ENCODE measurements at regions not wholly inside any gene's neighbourhood (a gene's known extent, or its start where the extent isn't known, plus 50 kb on each side); places are given as distances from the start of the nearest gene placed in this dataset.

GRCh38 chr12:13716119-13716518 is 265.3 kb downstream of the GRIN2B start:
- no peak for TF ChIP-seq SIN3A (IDR thresholded peaks at IDR 0.05; ENCODE audit: borderline replicate concordance, insufficient read depth, low read length)
- no peak for TF ChIP-seq FOXP2 (optimal IDR thresholded peaks at IDR 0.05; ENCODE audit: borderline replicate concordance, extremely low read depth, extremely low read length, insufficient read depth)
- TF ChIP-seq, protein P1, sequence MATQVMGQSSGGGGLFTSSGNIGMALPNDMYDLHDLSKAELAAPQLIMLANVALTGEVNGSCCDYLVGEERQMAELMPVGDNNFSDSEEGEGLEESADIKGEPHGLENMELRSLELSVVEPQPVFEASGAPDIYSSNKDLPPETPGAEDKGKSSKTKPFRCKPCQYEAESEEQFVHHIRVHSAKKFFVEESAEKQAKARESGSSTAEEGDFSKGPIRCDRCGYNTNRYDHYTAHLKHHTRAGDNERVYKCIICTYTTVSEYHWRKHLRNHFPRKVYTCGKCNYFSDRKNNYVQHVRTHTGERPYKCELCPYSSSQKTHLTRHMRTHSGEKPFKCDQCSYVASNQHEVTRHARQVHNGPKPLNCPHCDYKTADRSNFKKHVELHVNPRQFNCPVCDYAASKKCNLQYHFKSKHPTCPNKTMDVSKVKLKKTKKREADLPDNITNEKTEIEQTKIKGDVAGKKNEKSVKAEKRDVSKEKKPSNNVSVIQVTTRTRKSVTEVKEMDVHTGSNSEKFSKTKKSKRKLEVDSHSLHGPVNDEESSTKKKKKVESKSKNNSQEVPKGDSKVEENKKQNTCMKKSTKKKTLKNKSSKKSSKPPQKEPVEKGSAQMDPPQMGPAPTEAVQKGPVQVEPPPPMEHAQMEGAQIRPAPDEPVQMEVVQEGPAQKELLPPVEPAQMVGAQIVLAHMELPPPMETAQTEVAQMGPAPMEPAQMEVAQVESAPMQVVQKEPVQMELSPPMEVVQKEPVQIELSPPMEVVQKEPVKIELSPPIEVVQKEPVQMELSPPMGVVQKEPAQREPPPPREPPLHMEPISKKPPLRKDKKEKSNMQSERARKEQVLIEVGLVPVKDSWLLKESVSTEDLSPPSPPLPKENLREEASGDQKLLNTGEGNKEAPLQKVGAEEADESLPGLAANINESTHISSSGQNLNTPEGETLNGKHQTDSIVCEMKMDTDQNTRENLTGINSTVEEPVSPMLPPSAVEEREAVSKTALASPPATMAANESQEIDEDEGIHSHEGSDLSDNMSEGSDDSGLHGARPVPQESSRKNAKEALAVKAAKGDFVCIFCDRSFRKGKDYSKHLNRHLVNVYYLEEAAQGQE (IDR thresholded peaks at IDR 0.05; ENCODE audit: insufficient read depth in 1 of 2, low read depth in 2 of 2, low read length in 2 of 2): no peak
- TF ChIP-seq POLR2AphosphoS5 (IDR thresholded peaks at IDR 0.05; ENCODE audit: low read depth, low read length): no peak
- no peak for TF ChIP-seq TAF1 (IDR thresholded peaks at IDR 0.05; ENCODE audit: borderline replicate concordance, insufficient read depth, low read length)

DNA sequence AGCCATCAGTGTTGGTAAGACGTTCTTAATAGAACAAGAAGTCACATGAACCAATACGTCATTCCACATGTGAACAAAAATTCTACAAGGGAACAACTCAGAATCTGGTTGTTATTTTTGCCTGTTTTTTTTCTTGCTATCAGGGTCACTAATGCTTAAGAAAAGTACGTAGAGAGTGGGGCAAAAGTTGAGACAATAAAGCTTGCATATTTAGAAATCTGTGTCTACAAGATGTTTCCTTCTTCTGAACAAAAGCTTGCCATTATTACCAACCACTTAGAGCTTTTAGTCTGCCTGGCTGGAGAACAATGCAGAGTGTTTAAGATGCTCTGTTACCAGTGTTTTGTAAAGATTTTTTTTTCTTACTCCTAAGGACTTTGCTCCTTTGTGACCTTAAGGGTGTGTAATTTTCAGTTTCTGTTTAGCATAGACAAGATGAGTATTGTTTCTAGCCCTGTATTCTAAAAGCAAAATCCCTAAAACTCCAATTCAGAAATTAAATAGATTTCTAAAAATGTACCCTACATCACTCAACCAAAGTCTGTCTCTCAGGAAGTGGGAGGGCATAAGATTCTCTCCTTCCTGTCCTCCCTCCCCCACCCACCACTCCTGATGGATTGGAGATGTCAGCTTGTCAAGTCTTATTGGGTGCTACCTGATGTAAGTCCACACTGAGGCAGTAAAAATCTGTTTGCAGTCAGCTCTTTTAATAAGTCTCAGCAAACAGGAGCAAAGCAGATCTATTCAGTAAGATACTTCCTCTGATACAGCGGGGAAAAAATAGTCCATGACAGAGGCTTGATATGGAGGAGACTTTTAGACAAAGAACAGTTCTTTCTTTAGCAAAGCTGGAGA is 267.6 kb downstream of the GRIN2B start:
- TF ChIP-seq TAF1 (IDR thresholded peaks at IDR 0.05; ENCODE audit: borderline replicate concordance, insufficient read depth, low read length): no peak
- TF ChIP-seq FOXP2 (optimal IDR thresholded peaks at IDR 0.05; ENCODE audit: borderline replicate concordance, extremely low read depth, extremely low read length, insufficient read depth): no peak
- no peak for TF ChIP-seq POLR2AphosphoS5 (IDR thresholded peaks at IDR 0.05; ENCODE audit: low read depth, low read length)
- TF ChIP-seq, protein P1 (IDR thresholded peaks at IDR 0.05; ENCODE audit: insufficient read depth in 1 of 2, low read depth in 2 of 2, low read length in 2 of 2): no peak
- TF ChIP-seq SIN3A (IDR thresholded peaks at IDR 0.05; ENCODE audit: borderline replicate concordance, insufficient read depth, low read length): no peak

GRCh38 chr12:13707829-13708228 is 273.6 kb downstream of the GRIN2B start:
- TF ChIP-seq, protein P1 (IDR thresholded peaks at IDR 0.05; ENCODE audit: insufficient read depth in 1 of 2, low read depth in 2 of 2, low read length in 2 of 2): no peak
- TF ChIP-seq SIN3A (IDR thresholded peaks at IDR 0.05; ENCODE audit: borderline replicate concordance, insufficient read depth, low read length): no peak
- TF ChIP-seq FOXP2 (optimal IDR thresholded peaks at IDR 0.05; ENCODE audit: borderline replicate concordance, extremely low read depth, extremely low read length, insufficient read depth): no peak
- no peak for TF ChIP-seq POLR2AphosphoS5 (IDR thresholded peaks at IDR 0.05; ENCODE audit: low read depth, low read length)
- TF ChIP-seq TAF1 (IDR thresholded peaks at IDR 0.05; ENCODE audit: borderline replicate concordance, insufficient read depth, low read length): no peak

DNA sequence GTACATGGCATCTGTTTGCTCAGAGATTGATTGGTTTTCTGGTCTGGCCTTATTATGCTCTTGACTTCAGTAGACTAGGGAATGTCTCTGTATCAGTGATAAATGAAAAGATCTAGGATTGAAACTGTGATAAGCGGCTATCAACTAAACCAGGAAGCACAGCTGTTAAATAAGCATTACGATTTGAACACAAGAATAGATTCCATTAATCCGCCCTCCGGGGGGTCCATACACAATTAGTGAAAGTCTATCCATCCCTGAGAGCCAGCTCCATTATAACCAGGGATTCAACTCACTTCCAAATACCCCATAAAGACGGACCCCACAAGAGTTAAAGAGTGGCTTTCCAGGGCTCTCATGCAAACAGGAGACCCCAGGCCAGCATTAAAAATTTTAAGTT is 279.0 kb downstream of the GRIN2B start:
- TF ChIP-seq POLR2AphosphoS5 (IDR thresholded peaks at IDR 0.05; ENCODE audit: low read depth, low read length) (no peak), FOXP2 (optimal IDR thresholded peaks at IDR 0.05; ENCODE audit: borderline replicate concordance, extremely low read depth, extremely low read length, insufficient read depth) (no peak), TAF1 (IDR thresholded peaks at IDR 0.05; ENCODE audit: borderline replicate concordance, insufficient read depth, low read length) (no peak), SIN3A (IDR thresholded peaks at IDR 0.05; ENCODE audit: borderline replicate concordance, insufficient read depth, low read length) (no peak)
- TF ChIP-seq, protein P1 (IDR thresholded peaks at IDR 0.05; ENCODE audit: insufficient read depth in 1 of 2, low read depth in 2 of 2, low read length in 2 of 2): no peak

Measured in PFSK-1 (cell line).